ENCODE measurements at regions not wholly inside any gene's neighbourhood (a gene's known extent, or its start where the extent isn't known, plus 50 kb on each side); places are given as distances from the start of the nearest gene placed in this dataset.

GRCh38 chr2:126482582-126483464, 173.1 kb upstream of the GYPC start:
- DNase-seq (ENCODE audit: low spot score) = no peak

- no peak for DNase-seq (ENCODE audit: low spot score)
Measured at GRCh38 chr2:126494593-126494992, 161.4 kb upstream of the GYPC start.

- no peak for DNase-seq (ENCODE audit: low spot score)
Measured at GRCh38 chr2:126495189-126495588, 160.8 kb upstream of the GYPC start.

- DNase-seq (ENCODE audit: low spot score) = no peak
Measured at GRCh38 chr2:126496493-126496892, 159.5 kb upstream of the GYPC start.

- DNase-seq (ENCODE audit: low spot score) = no peak
Measured at GRCh38 chr2:126503476-126503875, 152.5 kb upstream of the GYPC start.

- no peak for DNase-seq (ENCODE audit: low spot score)
Measured at GRCh38 chr2:126504949-126505348, 151.0 kb upstream of the GYPC start.

- DNase-seq (ENCODE audit: low spot score) = no peak
Measured at GRCh38 chr2:126506786-126507185, 149.2 kb upstream of the GYPC start.

GRCh38 chr2:126507425-126507911, 148.5 kb upstream of the GYPC start:
- DNase-seq (ENCODE audit: low spot score) = no peak

- no peak for DNase-seq (ENCODE audit: low spot score)
Measured at GRCh38 chr2:126510356-126510755, 145.6 kb upstream of the GYPC start.

GRCh38 chr2:126510960-126511359, 145.0 kb upstream of the GYPC start:
- no peak for DNase-seq (ENCODE audit: low spot score)

- DNase-seq (ENCODE audit: low spot score) = no peak
Measured at GRCh38 chr2:126512026-126512425, 143.9 kb upstream of the GYPC start.

- DNase-seq (ENCODE audit: low spot score) = no peak
Measured at GRCh38 chr2:126513033-126513432, 142.9 kb upstream of the GYPC start.

- no peak for DNase-seq (ENCODE audit: low spot score)
Measured at GRCh38 chr2:126515471-126515870, 140.5 kb upstream of the GYPC start.

- no peak for DNase-seq (ENCODE audit: low spot score)
Measured at GRCh38 chr2:126518196-126518595, 137.8 kb upstream of the GYPC start.

- DNase-seq (ENCODE audit: low spot score) = peak; percentile 26
Measured at GRCh38 chr2:126527836-126528490, 128.0 kb upstream of the GYPC start.

- no peak for DNase-seq (ENCODE audit: low spot score)
Measured at GRCh38 chr2:126531029-126531428, 124.9 kb upstream of the GYPC start.

GRCh38 chr2:126534478-126534877, 121.5 kb upstream of the GYPC start:
- DNase-seq (ENCODE audit: low spot score) = no peak

- no peak for DNase-seq (ENCODE audit: low spot score)
Measured at GRCh38 chr2:126535408-126535807, 120.5 kb upstream of the GYPC start.

GRCh38 chr2:126536605-126537200, 119.3 kb upstream of the GYPC start:
- DNase-seq (ENCODE audit: low spot score) = no peak

GRCh38 chr2:126539101-126539500, 116.9 kb upstream of the GYPC start:
- DNase-seq (ENCODE audit: low spot score) = no peak

- DNase-seq (ENCODE audit: low spot score) = no peak
Measured at GRCh38 chr2:126542247-126542646, 113.7 kb upstream of the GYPC start.

- DNase-seq (ENCODE audit: low spot score) = no peak
Measured at GRCh38 chr2:126543081-126543480, 112.9 kb upstream of the GYPC start.

- DNase-seq (ENCODE audit: low spot score) = no peak
Measured at GRCh38 chr2:126558029-126558428, 97.9 kb upstream of the GYPC start.
